PC-9 (cell line): ENCODE measurements at regions not wholly inside any gene's neighbourhood (a gene's known extent, or its start where the extent isn't known, plus 50 kb on each side); places are given as distances from the start of the nearest gene placed in this dataset.

Source experiments
- EZH2 ChIP-seq: fragments of 200-600 bp; sonication (generic); IDR thresholded peaks from 2 replicates; pipeline ENCODE4 v1.8.0; 2017; ENCODE audit warnings: antibody characterized with exemption, low read depth
- TF ChIP-seq, protein P1 (sequence below): fragments of 200-600 bp; sonication (generic); conservative IDR thresholded peaks from 2 replicates; pipeline ENCODE4 v1.6.1; 2017; ENCODE audit warnings: mixed run types, antibody characterized with exemption, mild to moderate bottlenecking, moderate library complexity

DNA sequence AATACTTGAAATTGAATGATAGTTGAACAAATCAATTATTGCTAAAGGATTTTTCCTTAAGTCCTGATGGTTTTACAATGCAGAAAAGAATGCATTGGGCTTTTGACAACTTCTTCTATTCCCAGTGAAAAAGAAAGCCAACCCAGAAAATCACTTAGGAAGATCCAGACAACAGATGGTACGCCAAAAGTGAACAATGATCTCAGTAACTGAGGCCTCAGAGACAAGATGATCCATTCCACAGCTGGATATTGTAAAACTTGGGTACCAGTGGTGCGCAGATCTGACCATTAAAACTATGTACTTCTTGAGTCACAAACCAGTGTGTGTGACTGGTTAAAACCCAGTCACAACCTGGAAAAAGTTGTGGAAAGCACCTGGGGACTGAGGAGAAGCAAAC is 173.5 kb downstream of the ETAA1 start:
- TF ChIP-seq, protein P1, sequence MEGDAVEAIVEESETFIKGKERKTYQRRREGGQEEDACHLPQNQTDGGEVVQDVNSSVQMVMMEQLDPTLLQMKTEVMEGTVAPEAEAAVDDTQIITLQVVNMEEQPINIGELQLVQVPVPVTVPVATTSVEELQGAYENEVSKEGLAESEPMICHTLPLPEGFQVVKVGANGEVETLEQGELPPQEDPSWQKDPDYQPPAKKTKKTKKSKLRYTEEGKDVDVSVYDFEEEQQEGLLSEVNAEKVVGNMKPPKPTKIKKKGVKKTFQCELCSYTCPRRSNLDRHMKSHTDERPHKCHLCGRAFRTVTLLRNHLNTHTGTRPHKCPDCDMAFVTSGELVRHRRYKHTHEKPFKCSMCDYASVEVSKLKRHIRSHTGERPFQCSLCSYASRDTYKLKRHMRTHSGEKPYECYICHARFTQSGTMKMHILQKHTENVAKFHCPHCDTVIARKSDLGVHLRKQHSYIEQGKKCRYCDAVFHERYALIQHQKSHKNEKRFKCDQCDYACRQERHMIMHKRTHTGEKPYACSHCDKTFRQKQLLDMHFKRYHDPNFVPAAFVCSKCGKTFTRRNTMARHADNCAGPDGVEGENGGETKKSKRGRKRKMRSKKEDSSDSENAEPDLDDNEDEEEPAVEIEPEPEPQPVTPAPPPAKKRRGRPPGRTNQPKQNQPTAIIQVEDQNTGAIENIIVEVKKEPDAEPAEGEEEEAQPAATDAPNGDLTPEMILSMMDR, result no peak
- no peak for TF ChIP-seq EZH2
